ENCODE measurements at regions not wholly inside any gene's neighbourhood (a gene's known extent, or its start where the extent isn't known, plus 50 kb on each side); places are given as distances from the start of the nearest gene placed in this dataset.

GRCh38 chr14:54189748-54190354 lies 207.0 kb upstream of the CDKN3 start:
- H2AFZ ChIP-seq (ENCODE audit: low read depth, low read length): no peak overlapping the region
- H3K9me3 ChIP-seq (ENCODE audit: low read length): no peaks in the 10 kb centered on the region
- H3K36me3 ChIP-seq (ENCODE audit: insufficient read depth, low read length): no peaks in the 10 kb centered on the region
- no peak overlapping the region for H3K4me2 ChIP-seq (ENCODE audit: low read length)
- no peaks in the 10 kb centered on the region for H4K20me1 ChIP-seq (ENCODE audit: insufficient read depth)
- no peaks in the 10 kb centered on the region for H3K79me2 ChIP-seq (replicated peaks; ENCODE audit: insufficient read depth, low read length)
- no peak overlapping the region for H3K27ac ChIP-seq (ENCODE audit: low read length)
- H3K27me3 ChIP-seq (ENCODE audit: insufficient read depth, low read depth, low read length): no peaks in the 10 kb centered on the region
- TF ChIP-seq TAF1 (IDR thresholded peaks at IDR 0.05; ENCODE audit: low read depth) (no peak), EZH2 (IDR thresholded peaks at IDR 0.05; ENCODE audit: borderline replicate concordance, insufficient read depth, low read length, poor library complexity, severe bottlenecking) (no peak), POLR2AphosphoS5 (IDR thresholded peaks at IDR 0.05) (no peak), EP300 (conservative IDR thresholded peaks at IDR 0.05; ENCODE audit: poor library complexity, severe bottlenecking) (no peak), SMC3 (conservative IDR thresholded peaks at IDR 0.05; ENCODE audit: poor library complexity) (no peak), RAD21 (conservative IDR thresholded peaks at IDR 0.05) (no peak), MXI1 (conservative IDR thresholded peaks at IDR 0.05; ENCODE audit: poor library complexity, severe bottlenecking) (no peak), REST (IDR thresholded peaks at IDR 0.05; ENCODE audit: borderline replicate concordance) (no peak)
- TF ChIP-seq, protein P1, sequence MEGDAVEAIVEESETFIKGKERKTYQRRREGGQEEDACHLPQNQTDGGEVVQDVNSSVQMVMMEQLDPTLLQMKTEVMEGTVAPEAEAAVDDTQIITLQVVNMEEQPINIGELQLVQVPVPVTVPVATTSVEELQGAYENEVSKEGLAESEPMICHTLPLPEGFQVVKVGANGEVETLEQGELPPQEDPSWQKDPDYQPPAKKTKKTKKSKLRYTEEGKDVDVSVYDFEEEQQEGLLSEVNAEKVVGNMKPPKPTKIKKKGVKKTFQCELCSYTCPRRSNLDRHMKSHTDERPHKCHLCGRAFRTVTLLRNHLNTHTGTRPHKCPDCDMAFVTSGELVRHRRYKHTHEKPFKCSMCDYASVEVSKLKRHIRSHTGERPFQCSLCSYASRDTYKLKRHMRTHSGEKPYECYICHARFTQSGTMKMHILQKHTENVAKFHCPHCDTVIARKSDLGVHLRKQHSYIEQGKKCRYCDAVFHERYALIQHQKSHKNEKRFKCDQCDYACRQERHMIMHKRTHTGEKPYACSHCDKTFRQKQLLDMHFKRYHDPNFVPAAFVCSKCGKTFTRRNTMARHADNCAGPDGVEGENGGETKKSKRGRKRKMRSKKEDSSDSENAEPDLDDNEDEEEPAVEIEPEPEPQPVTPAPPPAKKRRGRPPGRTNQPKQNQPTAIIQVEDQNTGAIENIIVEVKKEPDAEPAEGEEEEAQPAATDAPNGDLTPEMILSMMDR (IDR thresholded peaks at IDR 0.05; ENCODE audit: poor library complexity, severe bottlenecking): no peak
- H3K4me3 ChIP-seq (ENCODE audit: low read length): no peak overlapping the region
- no peak overlapping the region for H3K9ac ChIP-seq (ENCODE audit: low read length)
- H3K9me2 ChIP-seq (ENCODE audit: insufficient read depth, low read length): no peaks in the 10 kb centered on the region
- no peaks in the 10 kb centered on the region for H3F3A ChIP-seq (ENCODE audit: insufficient read depth, low read length, poor library complexity, severe bottlenecking)

GRCh38 chr14:54191846-54192245 lies 205.0 kb upstream of the CDKN3 start:
- Histone ChIP-seq H3K27me3 (ENCODE audit: insufficient read depth, low read depth, low read length) (no peaks in the 10 kb centered on the region), H3F3A (ENCODE audit: insufficient read depth, low read length, poor library complexity, severe bottlenecking) (no peaks in the 10 kb centered on the region), H3K79me2 (replicated peaks; ENCODE audit: insufficient read depth, low read length) (no peaks in the 10 kb centered on the region), H3K9me2 (ENCODE audit: insufficient read depth, low read length) (no peaks in the 10 kb centered on the region), H3K9me3 (ENCODE audit: low read length) (no peaks in the 10 kb centered on the region), H3K4me2 (ENCODE audit: low read length) (no peak overlapping the region), H3K27ac (ENCODE audit: low read length) (no peak overlapping the region), H2AFZ (ENCODE audit: low read depth, low read length) (no peak overlapping the region), H3K4me3 (ENCODE audit: low read length) (no peak overlapping the region), H3K9ac (ENCODE audit: low read length) (no peak overlapping the region), H3K36me3 (ENCODE audit: insufficient read depth, low read length) (no peaks in the 10 kb centered on the region), H4K20me1 (ENCODE audit: insufficient read depth) (no peaks in the 10 kb centered on the region)
- TF ChIP-seq MXI1 (conservative IDR thresholded peaks at IDR 0.05; ENCODE audit: poor library complexity, severe bottlenecking): no peak
- no peak for TF ChIP-seq SMC3 (conservative IDR thresholded peaks at IDR 0.05; ENCODE audit: poor library complexity)
- TF ChIP-seq EP300 (conservative IDR thresholded peaks at IDR 0.05; ENCODE audit: poor library complexity, severe bottlenecking): no peak
- no peak for TF ChIP-seq EZH2 (IDR thresholded peaks at IDR 0.05; ENCODE audit: borderline replicate concordance, insufficient read depth, low read length, poor library complexity, severe bottlenecking)
- TF ChIP-seq TAF1 (IDR thresholded peaks at IDR 0.05; ENCODE audit: low read depth): no peak
- no peak for TF ChIP-seq REST (IDR thresholded peaks at IDR 0.05; ENCODE audit: borderline replicate concordance)
- TF ChIP-seq POLR2AphosphoS5 (IDR thresholded peaks at IDR 0.05): no peak
- TF ChIP-seq RAD21 (conservative IDR thresholded peaks at IDR 0.05): no peak
- TF ChIP-seq, protein P1 (IDR thresholded peaks at IDR 0.05; ENCODE audit: poor library complexity, severe bottlenecking): no peak

All from neural cell (in vitro differentiated cells).